Endothelial cell of umbilical vein (primary cell): ENCODE measurements at regions not wholly inside any gene's neighbourhood (a gene's known extent, or its start where the extent isn't known, plus 50 kb on each side); places are given as distances from the start of the nearest gene placed in this dataset.

ENCODE experiments used
- BruUV-seq: library from RNA; stranded (reverse); fragments of 400-500 nt; replicated peaks from 2 replicates; lab custom pipeline; 2021; lab: Mats Ljungman, UMichigan
- CTCF ChIA-PET: fragments of 300-600, 350-600 bp; sonication (Branson Sonifier 250); formaldehyde crosslinking; loops from one replicate; lab custom pipeline; 2021; ENCODE audit warnings: antibody characterized with exemption, inconsistent platforms; lab: Charles Lee
- POLR2A ChIA-PET: fragments of 300-600, 350-600 bp; sonication (Branson Sonifier 250); formaldehyde crosslinking; loops from one replicate; lab custom pipeline; 2021; ENCODE audit warnings: antibody characterized with exemption, inconsistent platforms; lab: Charles Lee
- DNase-seq: peaks from one replicate; pipeline ENCODE4 v3.0.0-alpha.2; 2011; ENCODE audit warnings: low read depth, low spot score
- FAIRE-seq: peaks from 2 replicates; lab custom pipeline; 2011; peaks lifted over from hg19 to GRCh38; lab: Jason Lieb, UNC
- H2AFZ ChIP-seq: 2 replicates; pipeline ENCODE4 v1.6.0; 2012; ENCODE audit warnings: low read depth, low read length, control low read depth, inconsistent platforms
- H3K27ac ChIP-seq: 2 replicates; pipeline ENCODE4 v1.5.1; 2011; ENCODE audit warnings: low read depth, mild to moderate bottlenecking, control low read depth, low read length, moderate library complexity; ENCODE audit not compliant: insufficient read depth
- H3K27me3 ChIP-seq, 2 experiments: 2 replicates each; pipeline versions ENCODE4 v1.6.0 to v1.6.1; 2011; ENCODE audit warnings: low read length in 2 of 2, mixed read lengths in 1 of 2; ENCODE audit not compliant: control insufficient read depth in 2 of 2, insufficient read depth in 2 of 2
- H3K36me3 ChIP-seq, 2 experiments: 2 replicates in 1 of 2; 3 replicates in 1 of 2; pipeline ENCODE4 v1.5.1; 2011; ENCODE audit warnings: low read length in 2 of 2, mild to moderate bottlenecking in 1 of 2, moderate library complexity in 1 of 2; ENCODE audit not compliant: control insufficient read depth in 2 of 2, insufficient read depth in 2 of 2; ENCODE audit errors: extremely low read depth in 1 of 2
- H3K4me1 ChIP-seq: 3 replicates; pipeline ENCODE4 v1.5.1; 2011; ENCODE audit warnings: mild to moderate bottlenecking, low read length; ENCODE audit not compliant: control insufficient read depth, insufficient read depth; ENCODE audit errors: extremely low read depth
- H3K4me2 ChIP-seq: 2 replicates; pipeline ENCODE4 v1.6.1; 2011; ENCODE audit warnings: low read length, control low read depth, mixed read lengths; ENCODE audit not compliant: insufficient read depth
- H3K4me3 ChIP-seq, 3 experiments: fragments of 200-600 bp in 1 of 3; sonication (generic), shearing (Covaris generic) in 1 of 3; replicated peaks in 1 of 3; 2 replicates each; pipeline ENCODE4 v1.5.1; 2011 to 2016; ENCODE audit warnings: control low read depth in 3 of 3, low read length in 3 of 3, mild to moderate bottlenecking in 2 of 3, inconsistent platforms in 1 of 3, low read depth in 1 of 3, moderate library complexity in 1 of 3; ENCODE audit not compliant: insufficient read depth in 1 of 3
- H3K79me2 ChIP-seq: 2 replicates; pipeline ENCODE4 v1.6.0; 2012; ENCODE audit warnings: low read length, inconsistent platforms; ENCODE audit not compliant: control insufficient read depth, insufficient read depth
- H3K9ac ChIP-seq: replicated peaks from 2 replicates; pipeline ENCODE3; 2011; ENCODE audit warnings: low read length, control low read depth; ENCODE audit not compliant: insufficient read depth; ENCODE audit errors: extremely low read depth
- H3K9me1 ChIP-seq: replicated peaks from 3 replicates; pipeline ENCODE4 v1.6.0; 2011; ENCODE audit warnings: mild to moderate bottlenecking, low read length; ENCODE audit not compliant: control insufficient read depth, insufficient read depth; ENCODE audit errors: extremely low read depth
- H3K9me3 ChIP-seq: replicated peaks from 2 replicates; pipeline ENCODE4 v1.5.1; 2012; ENCODE audit warnings: low read length, inconsistent platforms; ENCODE audit not compliant: control insufficient read depth, insufficient read depth
- H4K20me1 ChIP-seq: replicated peaks from 2 replicates; pipeline ENCODE3; 2011; ENCODE audit warnings: mild to moderate bottlenecking, low read length; ENCODE audit not compliant: control insufficient read depth, insufficient read depth; ENCODE audit errors: extremely low read depth
- EZH2 ChIP-seq: IDR thresholded peaks from 2 replicates; pipeline ENCODE4 v1.6.1; 2012; ENCODE audit warnings: borderline replicate concordance, low read depth, mild to moderate bottlenecking, moderate library complexity, low read length, inconsistent platforms; ENCODE audit not compliant: severe bottlenecking
- FOS ChIP-seq: IDR thresholded peaks from 2 replicates; pipeline ENCODE4 v1.6.1; 2011; ENCODE audit warnings: mild to moderate bottlenecking, low read length, moderate library complexity, borderline replicate concordance; ENCODE audit not compliant: insufficient read depth
- GATA2 ChIP-seq: IDR thresholded peaks from 2 replicates; pipeline ENCODE4 v1.7.0; 2011; ENCODE audit warnings: low read depth, mild to moderate bottlenecking, moderate library complexity, mixed read lengths, low read length; ENCODE audit not compliant: insufficient read length, insufficient read depth
- JUN ChIP-seq: IDR thresholded peaks from 2 replicates; pipeline ENCODE4 v1.6.1; 2011; ENCODE audit warnings: borderline replicate concordance, low read depth; ENCODE audit not compliant: insufficient read length, insufficient read depth
- MAX ChIP-seq: IDR thresholded peaks from 2 replicates; pipeline ENCODE4 v1.6.1; 2011; ENCODE audit not compliant: insufficient read depth, insufficient read length
- MYC ChIP-seq: IDR thresholded peaks from one replicate; pipeline ENCODE4 v1.6.1; 2011; ENCODE audit warnings: mild to moderate bottlenecking, low read depth, low read length
- POLR2A ChIP-seq: IDR thresholded peaks from 2 replicates; pipeline ENCODE4 v1.6.1; 2012; ENCODE audit warnings: low read depth, mild to moderate bottlenecking, control low read depth, low read length
- POLR2AphosphoS5 ChIP-seq: IDR thresholded peaks from 2 replicates; pipeline ENCODE4 v1.6.1; 2012; ENCODE audit warnings: low read depth, mild to moderate bottlenecking, control low read depth, low read length, moderate library complexity; ENCODE audit not compliant: insufficient read depth
- dilution Hi-C: fragments of 300-500 bp; cut with MboI; formaldehyde crosslinking; loops from one replicate; pipeline ENCODE4 v1.15.0; 2019; ENCODE audit warnings: low sequenced_read_pairs; ENCODE audit not compliant: extremely low pct_ligation_motif_present
- intact Hi-C: fragments of 100-400 bp; cut with micrococcal nuclease; formaldehyde crosslinking; loops from one replicate; pipeline ENCODE4 v1.10.0; 2022
- TF ChIP-seq, protein P1 (sequence below), 2 donors: IDR thresholded peaks; 1 replicate in 1 of 2; 2 replicates in 1 of 2; pipeline ENCODE4 v1.5.1; 2011; ENCODE audit warnings: low read length in 2 of 2, mild to moderate bottlenecking in 2 of 2, moderate library complexity in 2 of 2, control low read depth in 1 of 2, inconsistent platforms in 1 of 2, low read depth in 1 of 2; ENCODE audit not compliant: insufficient read depth in 1 of 2; ENCODE audit errors: extremely low read depth in 1 of 2

DNA sequence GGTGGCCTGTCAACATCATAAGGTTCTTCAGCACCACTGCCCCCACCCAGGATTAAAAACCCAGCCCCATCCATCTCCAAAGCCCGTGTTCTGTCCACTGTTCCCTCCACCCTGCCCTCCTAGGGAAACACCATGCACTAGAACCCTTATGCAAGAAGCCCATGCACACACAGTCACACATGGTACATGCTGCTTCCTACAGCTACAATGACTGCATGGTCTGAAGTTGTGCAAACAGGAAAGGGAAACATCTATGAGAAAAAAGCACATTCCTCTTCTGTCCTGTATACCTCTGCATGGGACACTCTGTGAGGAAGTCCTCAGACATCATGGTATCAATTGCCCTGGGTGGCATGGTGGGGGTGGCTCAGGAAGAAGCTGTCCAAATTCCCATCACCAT, 108.6 kb upstream of the MRPS22 start:
- no TSS peak for BruUV-seq
- Histone ChIP-seq H3K4me3 (no peak overlapping the region), H3K27ac (no peak overlapping the region), H3K36me3 (no peaks in the 10 kb centered on the region), H3K79me2 (no peaks in the 10 kb centered on the region), H3K9ac (no peak overlapping the region), H2AFZ (no peak overlapping the region), H3K9me1 (no peaks in the 10 kb centered on the region), H3K9me3 (no peaks in the 10 kb centered on the region), H3K4me1 (no peaks in the 10 kb centered on the region), H3K4me2 (no peak overlapping the region), H3K27me3 (no peaks in the 10 kb centered on the region), H4K20me1 (no peaks in the 10 kb centered on the region)
- TF ChIP-seq MYC (no peak), JUN (no peak)
- dilution Hi-C loops, result no loop called here
- no peak for DNase-seq
- FAIRE-seq, result no peak
- CTCF ChIA-PET, result no interaction called here
- intact Hi-C loops, result no loop called here
- POLR2A ChIA-PET, result no interaction called here

GRCh38 chr3:139236336-139236735, 107.5 kb upstream of the MRPS22 start:
- Histone ChIP-seq H3K4me1 (no peaks in the 10 kb centered on the region), H3K27ac (no peak overlapping the region), H3K4me3 (no peak overlapping the region), H3K79me2 (no peaks in the 10 kb centered on the region), H4K20me1 (no peaks in the 10 kb centered on the region), H3K4me2 (no peak overlapping the region), H3K9me1 (no peaks in the 10 kb centered on the region), H3K9me3 (no peaks in the 10 kb centered on the region), H3K36me3 (no peaks in the 10 kb centered on the region), H2AFZ (no peak overlapping the region), H3K27me3 (no peaks in the 10 kb centered on the region), H3K9ac (no peak overlapping the region)
- POLR2A ChIA-PET, result no interaction called here
- FAIRE-seq, result no peak
- TF ChIP-seq EZH2, result no peak
- no peak for TF ChIP-seq MYC
- TF ChIP-seq JUN, result no peak
- no peak for TF ChIP-seq MAX
- no peak for TF ChIP-seq POLR2AphosphoS5
- no peak for TF ChIP-seq FOS
- TF ChIP-seq GATA2, result no peak
- TF ChIP-seq, protein P1, sequence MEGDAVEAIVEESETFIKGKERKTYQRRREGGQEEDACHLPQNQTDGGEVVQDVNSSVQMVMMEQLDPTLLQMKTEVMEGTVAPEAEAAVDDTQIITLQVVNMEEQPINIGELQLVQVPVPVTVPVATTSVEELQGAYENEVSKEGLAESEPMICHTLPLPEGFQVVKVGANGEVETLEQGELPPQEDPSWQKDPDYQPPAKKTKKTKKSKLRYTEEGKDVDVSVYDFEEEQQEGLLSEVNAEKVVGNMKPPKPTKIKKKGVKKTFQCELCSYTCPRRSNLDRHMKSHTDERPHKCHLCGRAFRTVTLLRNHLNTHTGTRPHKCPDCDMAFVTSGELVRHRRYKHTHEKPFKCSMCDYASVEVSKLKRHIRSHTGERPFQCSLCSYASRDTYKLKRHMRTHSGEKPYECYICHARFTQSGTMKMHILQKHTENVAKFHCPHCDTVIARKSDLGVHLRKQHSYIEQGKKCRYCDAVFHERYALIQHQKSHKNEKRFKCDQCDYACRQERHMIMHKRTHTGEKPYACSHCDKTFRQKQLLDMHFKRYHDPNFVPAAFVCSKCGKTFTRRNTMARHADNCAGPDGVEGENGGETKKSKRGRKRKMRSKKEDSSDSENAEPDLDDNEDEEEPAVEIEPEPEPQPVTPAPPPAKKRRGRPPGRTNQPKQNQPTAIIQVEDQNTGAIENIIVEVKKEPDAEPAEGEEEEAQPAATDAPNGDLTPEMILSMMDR (IDR thresholded peaks at IDR 0.05; ENCODE audit: extremely low read depth in 1 of 2, insufficient read depth in 1 of 2, low read depth in 1 of 2, low read length in 2 of 2), result no peak
- TF ChIP-seq POLR2A, result no peak
- intact Hi-C loops, result no loop called here
- dilution Hi-C loops, result no loop called here
- CTCF ChIA-PET, result no interaction called here
- no peak for DNase-seq
- no TSS peak for BruUV-seq
